ENCODE measurements at regions not wholly inside any gene's neighbourhood (a gene's known extent, or its start where the extent isn't known, plus 50 kb on each side); places are given as distances from the start of the nearest gene placed in this dataset.

DNA sequence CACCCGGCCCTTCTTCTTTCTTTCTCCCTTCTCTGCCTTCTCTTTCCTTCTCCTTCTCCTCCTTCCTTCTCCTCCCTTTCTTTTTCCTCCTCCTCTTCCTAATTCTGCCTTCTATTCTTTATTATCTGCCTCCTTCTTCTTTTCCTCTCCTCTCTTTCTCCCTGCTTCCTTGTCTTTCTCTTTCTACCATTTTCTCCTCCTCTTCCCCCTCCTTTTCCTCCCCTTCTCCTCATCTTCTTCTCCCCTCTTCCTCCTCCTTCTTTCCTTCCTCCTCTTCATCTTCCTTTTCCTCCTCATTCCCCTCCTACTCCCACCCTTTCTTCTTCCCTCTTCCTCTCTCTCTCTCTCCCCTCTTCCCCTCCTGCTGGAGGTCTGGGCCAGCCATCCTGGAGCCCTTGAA, 294.9 kb upstream of the CRY1 start:
- intact Hi-C loops (cut with micrococcal nuclease) (no loop called here), dilution Hi-C loops (cut with MboI; ENCODE audit: extremely low pct_ligation_motif_present, low sequenced_read_pairs) (no loop called here)
- no peak for DNase-seq (ENCODE audit: low read depth, low spot score)
- FAIRE-seq, result no peak
- Histone ChIP-seq H2AFZ (ENCODE audit: low read depth, low read length) (no peak overlapping the region), H3K4me1 (ENCODE audit: control insufficient read depth, extremely low read depth, insufficient read depth, low read length) (no peaks in the 10 kb centered on the region), H3K36me3 (ENCODE audit: control insufficient read depth in 2 of 2, extremely low read depth in 1 of 2, insufficient read depth in 2 of 2, low read length in 2 of 2) (no peaks in the 10 kb centered on the region), H3K9me3 (replicated peaks; ENCODE audit: control insufficient read depth, insufficient read depth, low read length) (no peaks in the 10 kb centered on the region), H4K20me1 (replicated peaks; ENCODE audit: control insufficient read depth, extremely low read depth, insufficient read depth, low read length) (no peaks in the 10 kb centered on the region), H3K79me2 (ENCODE audit: control insufficient read depth, insufficient read depth, low read length) (no peaks in the 10 kb centered on the region), H3K27ac (ENCODE audit: insufficient read depth, low read depth, low read length) (no peak overlapping the region), H3K9me1 (replicated peaks; ENCODE audit: control insufficient read depth, extremely low read depth, insufficient read depth, low read length) (no peaks in the 10 kb centered on the region), H3K27me3 (ENCODE audit: control insufficient read depth in 2 of 2, insufficient read depth in 2 of 2, low read length in 2 of 2) (no peaks in the 10 kb centered on the region), H3K4me2 (ENCODE audit: insufficient read depth, low read length) (no peak overlapping the region), H3K4me3 (replicated peaks in 1 of 3; ENCODE audit: insufficient read depth in 1 of 3, low read depth in 1 of 3, low read length in 3 of 3) (no peak overlapping the region), H3K9ac (replicated peaks; ENCODE audit: extremely low read depth, insufficient read depth, low read length) (no peak overlapping the region)
- POLR2A ChIA-PET, result no interaction called here
- BruUV-seq (replicated peaks), result no TSS peak
- TF ChIP-seq EZH2 (IDR thresholded peaks at IDR 0.05; ENCODE audit: borderline replicate concordance, low read depth, low read length, severe bottlenecking) (no peak), POLR2AphosphoS5 (IDR thresholded peaks at IDR 0.05; ENCODE audit: insufficient read depth, low read depth, low read length) (no peak), JUN (IDR thresholded peaks at IDR 0.05; ENCODE audit: borderline replicate concordance, insufficient read depth, insufficient read length, low read depth) (no peak), GATA2 (IDR thresholded peaks at IDR 0.05; ENCODE audit: insufficient read depth, insufficient read length, low read depth, low read length) (no peak), POLR2A (IDR thresholded peaks at IDR 0.05; ENCODE audit: low read depth, low read length) (no peak), MYC (IDR thresholded peaks at IDR 0.05; ENCODE audit: low read depth, low read length) (no peak), FOS (IDR thresholded peaks at IDR 0.05; ENCODE audit: borderline replicate concordance, insufficient read depth, low read length) (no peak)
- TF ChIP-seq, protein P1, sequence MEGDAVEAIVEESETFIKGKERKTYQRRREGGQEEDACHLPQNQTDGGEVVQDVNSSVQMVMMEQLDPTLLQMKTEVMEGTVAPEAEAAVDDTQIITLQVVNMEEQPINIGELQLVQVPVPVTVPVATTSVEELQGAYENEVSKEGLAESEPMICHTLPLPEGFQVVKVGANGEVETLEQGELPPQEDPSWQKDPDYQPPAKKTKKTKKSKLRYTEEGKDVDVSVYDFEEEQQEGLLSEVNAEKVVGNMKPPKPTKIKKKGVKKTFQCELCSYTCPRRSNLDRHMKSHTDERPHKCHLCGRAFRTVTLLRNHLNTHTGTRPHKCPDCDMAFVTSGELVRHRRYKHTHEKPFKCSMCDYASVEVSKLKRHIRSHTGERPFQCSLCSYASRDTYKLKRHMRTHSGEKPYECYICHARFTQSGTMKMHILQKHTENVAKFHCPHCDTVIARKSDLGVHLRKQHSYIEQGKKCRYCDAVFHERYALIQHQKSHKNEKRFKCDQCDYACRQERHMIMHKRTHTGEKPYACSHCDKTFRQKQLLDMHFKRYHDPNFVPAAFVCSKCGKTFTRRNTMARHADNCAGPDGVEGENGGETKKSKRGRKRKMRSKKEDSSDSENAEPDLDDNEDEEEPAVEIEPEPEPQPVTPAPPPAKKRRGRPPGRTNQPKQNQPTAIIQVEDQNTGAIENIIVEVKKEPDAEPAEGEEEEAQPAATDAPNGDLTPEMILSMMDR (IDR thresholded peaks at IDR 0.05; ENCODE audit: extremely low read depth in 1 of 2, insufficient read depth in 1 of 2, low read depth in 1 of 2, low read length in 2 of 2), result no peak
- TF ChIP-seq, protein P2, sequence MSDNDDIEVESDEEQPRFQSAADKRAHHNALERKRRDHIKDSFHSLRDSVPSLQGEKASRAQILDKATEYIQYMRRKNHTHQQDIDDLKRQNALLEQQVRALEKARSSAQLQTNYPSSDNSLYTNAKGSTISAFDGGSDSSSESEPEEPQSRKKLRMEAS (IDR thresholded peaks at IDR 0.05; ENCODE audit: insufficient read depth, insufficient read length), result no peak
- CTCF ChIA-PET, result no interaction called here
